Mesenchymal stem cell (in vitro differentiated cells and primary cell): ENCODE measurements at regions not wholly inside any gene's neighbourhood (a gene's known extent, or its start where the extent isn't known, plus 50 kb on each side); places are given as distances from the start of the nearest gene placed in this dataset.

Source experiments
- DNase-seq: peaks from one replicate; pipeline ENCODE4 v3.0.0-alpha.2; 2013
- H2AFZ ChIP-seq: one replicate; pipeline ENCODE4 v1.6.1; 2013; ENCODE audit warnings: low read depth, mild to moderate bottlenecking, control low read depth, inconsistent platforms, low read length, moderate library complexity
- H2AK5ac ChIP-seq: 2 replicates; pipeline ENCODE4 v1.6.1; 2013; ENCODE audit warnings: low read length, moderate library complexity, mild to moderate bottlenecking, inconsistent platforms; ENCODE audit not compliant: severe bottlenecking
- H2BK120ac ChIP-seq: one replicate; pipeline ENCODE4 v1.6.1; 2013; ENCODE audit warnings: low read depth, mild to moderate bottlenecking, inconsistent platforms, low read length, moderate library complexity
- H2BK12ac ChIP-seq, 2 experiments: one replicate each; pipeline ENCODE4 v1.6.1; 2013; ENCODE audit warnings: inconsistent platforms in 2 of 2, low read length in 2 of 2, mild to moderate bottlenecking in 2 of 2, moderate library complexity in 2 of 2, control low read depth in 1 of 2
- H2BK15ac ChIP-seq: one replicate; pipeline ENCODE4 v1.6.1; 2013; ENCODE audit warnings: mild to moderate bottlenecking, low read depth, inconsistent platforms; ENCODE audit not compliant: poor library complexity, severe bottlenecking
- H2BK5ac ChIP-seq: 2 replicates; pipeline ENCODE4 v1.6.1; 2013; ENCODE audit warnings: low read depth, mild to moderate bottlenecking, low read length, control low read depth, inconsistent platforms; ENCODE audit not compliant: poor library complexity, severe bottlenecking
- H3K14ac ChIP-seq, 2 experiments: one replicate each; pipeline ENCODE4 v1.6.1; 2013; ENCODE audit warnings: inconsistent platforms in 2 of 2, low read length in 2 of 2, control low read depth in 1 of 2, mild to moderate bottlenecking in 1 of 2, moderate library complexity in 1 of 2
- H3K18ac ChIP-seq, 2 experiments: one replicate each; pipeline ENCODE4 v1.6.1; 2013; ENCODE audit warnings: inconsistent platforms in 2 of 2, low read length in 2 of 2, control low read depth in 1 of 2, low read depth in 1 of 2, mild to moderate bottlenecking in 1 of 2
- H3K23ac ChIP-seq, 2 experiments: one replicate each; pipeline ENCODE4 v1.6.1; 2013; ENCODE audit warnings: inconsistent platforms in 2 of 2, low read length in 2 of 2, mild to moderate bottlenecking in 2 of 2, moderate library complexity in 2 of 2, control low read depth in 1 of 2
- H3K27ac ChIP-seq: 2 replicates; pipeline ENCODE4 v1.5.1; 2013; ENCODE audit warnings: mild to moderate bottlenecking, moderate library complexity, low read length, control low read depth, inconsistent platforms; ENCODE audit not compliant: poor library complexity, severe bottlenecking
- H3K27me3 ChIP-seq, 2 experiments: 2 replicates each; pipeline versions ENCODE4 v1.6.1 to v1.7.0; 2013; ENCODE audit warnings: low read length in 2 of 2, mild to moderate bottlenecking in 2 of 2, moderate library complexity in 2 of 2, control low read depth in 1 of 2, inconsistent platforms in 1 of 2; ENCODE audit not compliant: control insufficient read depth in 1 of 2, insufficient read depth in 1 of 2
- H3K36me3 ChIP-seq, 2 experiments: 2 replicates each; pipeline versions ENCODE4 v1.6.1 to v1.7.0; 2013; ENCODE audit warnings: low read length in 2 of 2, control low read depth in 1 of 2, inconsistent platforms in 1 of 2, low read depth in 1 of 2, mild to moderate bottlenecking in 1 of 2; ENCODE audit not compliant: insufficient read depth in 2 of 2, control insufficient read depth in 1 of 2
- H3K4ac ChIP-seq, 2 experiments: one replicate each; pipeline ENCODE4 v1.6.1; 2013; ENCODE audit warnings: inconsistent platforms in 2 of 2, low read length in 2 of 2, mild to moderate bottlenecking in 2 of 2, moderate library complexity in 2 of 2, control low read depth in 1 of 2, low read depth in 1 of 2
- H3K4me1 ChIP-seq: 2 replicates; pipeline ENCODE4 v1.6.1; 2013; ENCODE audit warnings: low read depth, low read length, control low read depth; ENCODE audit not compliant: control insufficient read depth, insufficient read depth
- H3K4me2 ChIP-seq: 2 replicates; pipeline ENCODE4 v1.6.1; 2013; ENCODE audit warnings: low read length, mild to moderate bottlenecking, inconsistent platforms; ENCODE audit not compliant: poor library complexity, severe bottlenecking
- H3K4me3 ChIP-seq, 2 experiments: 2 replicates each; pipeline versions ENCODE4 v1.5.1 to v1.7.0; 2013; ENCODE audit warnings: low read length in 2 of 2, mild to moderate bottlenecking in 2 of 2, control low read depth in 1 of 2, low read depth in 1 of 2; ENCODE audit not compliant: insufficient read depth in 1 of 2
- H3K79me1 ChIP-seq: replicated peaks from 2 replicates; pipeline ENCODE4 v1.6.1; 2013; ENCODE audit warnings: mild to moderate bottlenecking, control low read depth, low read length, inconsistent platforms; ENCODE audit not compliant: poor library complexity, severe bottlenecking
- H3K9ac ChIP-seq: 2 replicates; pipeline ENCODE4 v1.7.0; 2013; ENCODE audit warnings: mild to moderate bottlenecking, low read length, moderate library complexity
- H3K9me3 ChIP-seq: 2 replicates; pipeline ENCODE4 v1.7.0; 2013; ENCODE audit warnings: mild to moderate bottlenecking, low read length; ENCODE audit not compliant: control insufficient read depth
- H4K8ac ChIP-seq: one replicate; pipeline ENCODE4 v1.6.1; 2013; ENCODE audit warnings: inconsistent platforms, mild to moderate bottlenecking, low read length, moderate library complexity
- H4K91ac ChIP-seq: one replicate; pipeline ENCODE4 v1.6.1; 2013; ENCODE audit warnings: mild to moderate bottlenecking, low read length, inconsistent platforms
- WGBS: methylation state at CpG from one replicate; pipeline ENCODE4 v1.1.7; 2013; ENCODE audit warnings: mixed read lengths; 5-methylcytosine and 5-hydroxymethylcytosine counted together

DNA sequence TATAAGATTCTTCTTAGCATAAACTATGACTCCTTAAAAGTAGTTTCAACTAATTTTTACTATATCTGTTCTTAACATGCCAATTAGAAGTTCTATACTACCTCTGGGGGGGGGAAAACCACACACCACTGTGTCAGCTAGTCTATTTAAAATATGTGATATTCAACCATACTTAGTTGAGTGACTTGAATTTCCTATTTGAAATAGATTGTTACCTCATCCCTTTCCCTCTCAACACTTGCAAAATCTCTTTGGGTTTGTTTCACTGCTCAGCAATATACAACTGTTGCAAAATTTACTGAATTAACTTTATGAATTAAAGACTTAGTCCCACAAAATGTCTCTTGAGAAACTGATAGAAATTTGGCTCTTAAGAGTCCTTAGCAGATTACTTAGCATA lies 151.1 kb upstream of the POU5F2 start:
- Histone ChIP-seq H4K8ac (no peak overlapping the region), H3K4me1 (no peaks in the 10 kb centered on the region), H3K4ac (no peak overlapping the region), H3K27ac (no peak overlapping the region), H3K9ac (no peak overlapping the region), H3K79me1 (no peaks in the 10 kb centered on the region), H3K18ac (no peak overlapping the region), H3K14ac (no peak overlapping the region), H3K9me3 (no peaks in the 10 kb centered on the region), H3K4me3 (no peak overlapping the region), H3K4me2 (no peak overlapping the region), H2AFZ (no peak overlapping the region), H2BK120ac (no peak overlapping the region), H3K23ac (no peak overlapping the region), H2BK5ac (no peak overlapping the region), H3K36me3 (no peaks in the 10 kb centered on the region), H2AK5ac (no peak overlapping the region), H2BK15ac (no peak overlapping the region), H3K27me3 (no peaks in the 10 kb centered on the region), H2BK12ac (no peak overlapping the region), H4K91ac (no peak overlapping the region)
- DNase-seq, result no peak

GRCh38 chr5:93891491-93892480 lies 150.4 kb upstream of the POU5F2 start:
- Histone ChIP-seq H2BK15ac (no peak overlapping the region), H3K36me3 (no peaks in the 10 kb centered on the region), H3K27me3 (no peaks in the 10 kb centered on the region), H2BK5ac (no peak overlapping the region), H2AFZ (no peak overlapping the region), H3K9ac (no peak overlapping the region), H3K4me1 (no peaks in the 10 kb centered on the region), H3K4ac (no peak overlapping the region), H3K79me1 (no peaks in the 10 kb centered on the region), H4K8ac (no peak overlapping the region), H3K14ac (no peak overlapping the region), H3K27ac (no peak overlapping the region), H3K23ac (no peak overlapping the region), H3K18ac (no peak overlapping the region), H3K4me2 (no peak overlapping the region), H3K9me3 (no peaks in the 10 kb centered on the region), H2BK12ac (no peak overlapping the region), H2BK120ac (no peak overlapping the region), H3K4me3 (no peak overlapping the region), H4K91ac (no peak overlapping the region), H2AK5ac (no peak overlapping the region)
- DNase-seq, result no peak
- WGBS, result 50% methylated on average over 1 of the region's 4 CpGs

GRCh38 chr5:93890657-93891056 lies 149.3 kb upstream of the POU5F2 start:
- no peak overlapping the region for H3K9ac ChIP-seq
- WGBS, result 21% methylated on average over 3 of the region's 4 CpGs
- H3K9me3 ChIP-seq, result no peaks in the 10 kb centered on the region
- H3K27me3 ChIP-seq, result no peaks in the 10 kb centered on the region
- H3K27ac ChIP-seq, result no peak overlapping the region
- H2BK15ac ChIP-seq, result no peak overlapping the region
- H3K79me1 ChIP-seq, result no peaks in the 10 kb centered on the region
- no peak overlapping the region for H3K23ac ChIP-seq
- peak; percentile 35 for DNase-seq
- no peak overlapping the region for H3K4me3 ChIP-seq
- H3K36me3 ChIP-seq, result no peaks in the 10 kb centered on the region
- H3K4me1 ChIP-seq, result no peaks in the 10 kb centered on the region
- H4K91ac ChIP-seq, result no peak overlapping the region
- H3K4me2 ChIP-seq, result no peak overlapping the region
- H2AK5ac ChIP-seq, result no peak overlapping the region
- no peak overlapping the region for H2BK120ac ChIP-seq
- no peak overlapping the region for H3K18ac ChIP-seq
- no peak overlapping the region for H4K8ac ChIP-seq
- H3K4ac ChIP-seq, result no peak overlapping the region
- no peak overlapping the region for H3K14ac ChIP-seq
- no peak overlapping the region for H2AFZ ChIP-seq
- no peak overlapping the region for H2BK12ac ChIP-seq
- H2BK5ac ChIP-seq, result no peak overlapping the region

DNA sequence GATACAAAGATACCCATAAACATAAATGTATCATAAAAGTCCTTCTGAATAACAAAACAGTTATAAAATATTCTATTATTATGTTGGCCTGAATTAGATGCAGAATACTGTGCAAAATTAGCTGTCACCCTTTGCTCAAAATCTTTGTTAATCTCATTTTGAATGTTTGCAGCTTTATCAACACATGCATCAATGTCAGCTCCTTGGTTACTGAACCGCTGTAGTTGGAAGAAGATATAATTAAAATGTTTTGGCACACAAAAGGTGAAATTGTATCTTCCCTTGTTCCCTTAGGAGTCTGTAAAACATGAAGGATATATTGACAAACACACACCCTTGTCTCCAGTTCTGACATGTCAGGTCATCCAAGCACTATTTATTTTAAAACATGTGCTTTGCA lies 146.3 kb upstream of the POU5F2 start:
- Histone ChIP-seq H3K27me3 (no peaks in the 10 kb centered on the region), H3K36me3 (no peaks in the 10 kb centered on the region), H2AFZ (no peak overlapping the region), H2BK15ac (no peak overlapping the region), H3K18ac (no peak overlapping the region), H4K91ac (no peak overlapping the region), H3K9me3 (no peaks in the 10 kb centered on the region), H3K23ac (no peak overlapping the region), H3K4me3 (no peak overlapping the region), H3K9ac (no peak overlapping the region), H2BK12ac (no peak overlapping the region), H3K4me1 (no peaks in the 10 kb centered on the region), H2BK5ac (no peak overlapping the region), H3K14ac (no peak overlapping the region), H3K27ac (no peak overlapping the region), H4K8ac (no peak overlapping the region), H3K4ac (no peak overlapping the region), H2BK120ac (no peak overlapping the region), H3K4me2 (no peak overlapping the region), H2AK5ac (no peak overlapping the region), H3K79me1 (no peaks in the 10 kb centered on the region)
- WGBS, result no CpG with 5 or more reads among the region's 1 CpG
- no peak for DNase-seq
